ENCODE measurements at regions not wholly inside any gene's neighbourhood (a gene's known extent, or its start where the extent isn't known, plus 50 kb on each side); places are given as distances from the start of the nearest gene placed in this dataset.

- no peak for TF ChIP-seq CHD7 (IDR thresholded peaks at IDR 0.05; ENCODE audit: insufficient replicate concordance, low read length)
- no peak for TF ChIP-seq SP2 (IDR thresholded peaks at IDR 0.05; ENCODE audit: low read length)
These were observed 136.2 kb downstream of the RPS12 start (continued) for GRCh38 chr6:132950566-132950965.

Measured in H1 (cell line).